B cell (primary cell): ENCODE measurements at regions not wholly inside any gene's neighbourhood (a gene's known extent, or its start where the extent isn't known, plus 50 kb on each side); places are given as distances from the start of the nearest gene placed in this dataset.
"Not testable (repeated sequence)": the region's sequence is repeated elsewhere in the genome, so short reads cannot be mapped to it uniquely, and the experiment has no call there.

Experiments used
- CTCF ChIP-seq: fragments of 200-600 bp; IDR thresholded peaks from one replicate; pipeline ENCODE4 v1.8.0; 2022; ENCODE audit warnings: antibody characterized with exemption, mild to moderate bottlenecking
- EZH2 ChIP-seq: IDR thresholded peaks from 2 replicates; pipeline ENCODE4 v1.6.1; 2012; ENCODE audit warnings: borderline replicate concordance, low read depth, mild to moderate bottlenecking, moderate library complexity, low read length; ENCODE audit not compliant: insufficient read depth, poor library complexity, severe bottlenecking

- not testable (repeated sequence) for TF ChIP-seq CTCF, EZH2
Observed at GRCh38 chr12:131644917-131645316, 66.0 kb upstream of the SFSWAP start.
